ENCODE measurements at regions not wholly inside any gene's neighbourhood (a gene's known extent, or its start where the extent isn't known, plus 50 kb on each side); places are given as distances from the start of the nearest gene placed in this dataset.

DNA sequence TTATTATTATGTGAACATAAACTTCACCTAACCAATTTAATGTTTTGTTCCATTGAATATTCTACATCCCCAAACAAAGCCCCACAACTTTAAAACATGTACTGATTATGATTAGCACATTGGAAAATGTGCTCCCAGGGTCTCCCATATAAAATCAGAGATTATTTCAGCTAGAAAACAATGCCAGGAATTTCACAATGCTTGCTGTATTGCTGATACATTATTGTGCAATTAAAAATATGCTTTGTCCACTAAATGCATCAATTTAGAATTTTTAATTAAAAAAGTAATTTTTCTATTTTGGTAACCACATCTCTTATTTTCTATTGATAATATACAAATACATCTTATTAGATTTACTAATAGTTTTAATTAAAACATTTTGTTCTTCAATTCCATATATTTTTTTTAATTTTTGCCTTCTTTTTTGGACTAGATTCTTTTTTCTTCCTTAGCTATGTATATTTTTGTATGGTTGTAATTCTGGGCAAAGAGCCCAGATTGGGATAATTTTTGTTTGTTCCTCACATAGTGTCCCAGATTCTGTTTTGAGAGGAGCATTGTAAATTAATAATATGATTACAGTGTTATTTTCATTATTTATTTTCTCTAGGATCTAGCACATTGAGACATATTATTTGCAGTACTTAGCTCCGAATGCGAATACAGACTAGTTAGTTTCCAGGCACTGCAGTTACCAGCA is 241.5 kb upstream of the CDH18 start:
- Histone ChIP-seq H3K4me1 (ENCODE audit: insufficient read depth, low read length, poor library complexity, severe bottlenecking) (no peaks in the 10 kb centered on the region), H4K20me1 (ENCODE audit: insufficient read depth, low read length) (no peaks in the 10 kb centered on the region), H3K27ac (ENCODE audit: low read depth, low read length, poor library complexity, severe bottlenecking) (no peak overlapping the region), H3K79me2 (ENCODE audit: insufficient read depth, low read depth, low read length) (no peaks in the 10 kb centered on the region), H3K9me2 (ENCODE audit: insufficient read depth, low read length) (no peaks in the 10 kb centered on the region), H3K9me3 (ENCODE audit: low read length) (no peaks in the 10 kb centered on the region), H3K4me3 (ENCODE audit: low read depth, low read length, poor library complexity, severe bottlenecking) (no peak overlapping the region), H3K36me3 (ENCODE audit: insufficient read depth, low read length) (no peaks in the 10 kb centered on the region), H2AFZ (ENCODE audit: low read length) (no peak overlapping the region), H3K4me2 (ENCODE audit: low read length) (no peak overlapping the region)
- ChIA-PET POLR2A (interaction anchor here (0.6 kb wide), 1 partner anchor 60 kb away, joined by 3 read pairs; no protein-coding TSS in a partner anchor), CTCF (ENCODE audit: unreplicated experiment) (no interaction called here)
- TF ChIP-seq, protein P1, sequence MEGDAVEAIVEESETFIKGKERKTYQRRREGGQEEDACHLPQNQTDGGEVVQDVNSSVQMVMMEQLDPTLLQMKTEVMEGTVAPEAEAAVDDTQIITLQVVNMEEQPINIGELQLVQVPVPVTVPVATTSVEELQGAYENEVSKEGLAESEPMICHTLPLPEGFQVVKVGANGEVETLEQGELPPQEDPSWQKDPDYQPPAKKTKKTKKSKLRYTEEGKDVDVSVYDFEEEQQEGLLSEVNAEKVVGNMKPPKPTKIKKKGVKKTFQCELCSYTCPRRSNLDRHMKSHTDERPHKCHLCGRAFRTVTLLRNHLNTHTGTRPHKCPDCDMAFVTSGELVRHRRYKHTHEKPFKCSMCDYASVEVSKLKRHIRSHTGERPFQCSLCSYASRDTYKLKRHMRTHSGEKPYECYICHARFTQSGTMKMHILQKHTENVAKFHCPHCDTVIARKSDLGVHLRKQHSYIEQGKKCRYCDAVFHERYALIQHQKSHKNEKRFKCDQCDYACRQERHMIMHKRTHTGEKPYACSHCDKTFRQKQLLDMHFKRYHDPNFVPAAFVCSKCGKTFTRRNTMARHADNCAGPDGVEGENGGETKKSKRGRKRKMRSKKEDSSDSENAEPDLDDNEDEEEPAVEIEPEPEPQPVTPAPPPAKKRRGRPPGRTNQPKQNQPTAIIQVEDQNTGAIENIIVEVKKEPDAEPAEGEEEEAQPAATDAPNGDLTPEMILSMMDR (conservative IDR thresholded peaks at IDR 0.05; ENCODE audit: low read length) = no peak
- no peak for TF ChIP-seq EZH2phosphoT487 (IDR thresholded peaks at IDR 0.05; ENCODE audit: borderline replicate concordance, low read depth, low read length)
- no TSS peak for BruUV-seq (replicated peaks)
- intact Hi-C loops (cut with micrococcal nuclease; ENCODE audit: unreplicated experiment) = no loop called here
- no peak for DNase-seq (ENCODE audit: low spot score)

DNA sequence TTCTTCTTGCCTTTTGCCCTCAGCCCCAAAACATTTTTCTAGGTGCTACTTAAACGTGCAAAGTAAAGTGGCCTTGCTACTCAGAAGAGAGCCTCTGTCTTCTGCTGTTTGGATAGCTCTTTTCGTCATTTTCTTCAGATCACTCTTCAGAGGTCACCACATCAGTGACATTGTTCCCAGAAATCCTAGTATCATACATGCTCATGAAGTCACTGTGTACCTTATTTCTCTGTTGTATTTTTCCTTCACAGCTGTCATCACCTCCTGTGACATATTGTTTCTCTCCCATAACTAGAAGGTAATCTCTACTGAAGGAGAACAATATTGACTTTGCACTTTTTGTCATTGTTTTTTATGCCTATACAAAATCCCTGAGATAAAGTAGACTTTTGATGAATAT is 237.0 kb upstream of the CDH18 start:
- Histone ChIP-seq H3K4me1 (ENCODE audit: insufficient read depth, low read length, poor library complexity, severe bottlenecking) (no peaks in the 10 kb centered on the region), H3K9me3 (ENCODE audit: low read length) (no peaks in the 10 kb centered on the region), H3K36me3 (ENCODE audit: insufficient read depth, low read length) (no peaks in the 10 kb centered on the region), H3K79me2 (ENCODE audit: insufficient read depth, low read depth, low read length) (no peaks in the 10 kb centered on the region), H4K20me1 (ENCODE audit: insufficient read depth, low read length) (no peaks in the 10 kb centered on the region), H3K4me3 (ENCODE audit: low read depth, low read length, poor library complexity, severe bottlenecking) (no peak overlapping the region), H3K9me2 (ENCODE audit: insufficient read depth, low read length) (no peaks in the 10 kb centered on the region), H3K4me2 (ENCODE audit: low read length) (no peak overlapping the region), H2AFZ (ENCODE audit: low read length) (no peak overlapping the region), H3K27ac (ENCODE audit: low read depth, low read length, poor library complexity, severe bottlenecking) (no peak overlapping the region)
- ChIA-PET POLR2A (no interaction called here), CTCF (ENCODE audit: unreplicated experiment) (no interaction called here)
- DNase-seq (ENCODE audit: low spot score) = no peak
- TF ChIP-seq, protein P1 (conservative IDR thresholded peaks at IDR 0.05; ENCODE audit: low read length) = no peak
- no peak for TF ChIP-seq EZH2phosphoT487 (IDR thresholded peaks at IDR 0.05; ENCODE audit: borderline replicate concordance, low read depth, low read length)
- no TSS peak for BruUV-seq (replicated peaks)
- intact Hi-C loops (cut with micrococcal nuclease; ENCODE audit: unreplicated experiment) = no loop called here

DNA sequence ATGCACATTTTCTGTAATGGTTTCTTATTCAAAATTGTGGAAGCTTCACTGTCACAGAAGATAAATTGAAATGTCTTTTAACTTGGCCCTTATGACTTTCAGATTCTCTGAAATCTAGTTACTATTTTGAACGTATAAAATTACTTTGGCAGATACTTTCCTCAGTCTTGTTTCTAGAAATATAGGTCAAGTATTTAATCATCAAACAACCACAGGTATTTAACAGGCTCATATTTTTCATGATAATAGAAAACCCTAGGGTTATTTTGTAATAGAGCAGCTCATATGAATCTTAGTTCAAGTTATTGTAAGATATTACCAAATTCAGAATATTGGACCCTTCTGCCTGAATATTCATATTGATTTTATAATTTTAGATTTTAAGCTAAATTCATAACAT is 236.0 kb upstream of the CDH18 start:
- Histone ChIP-seq H3K9me3 (ENCODE audit: low read length) (no peaks in the 10 kb centered on the region), H3K36me3 (ENCODE audit: insufficient read depth, low read length) (no peaks in the 10 kb centered on the region), H4K20me1 (ENCODE audit: insufficient read depth, low read length) (no peaks in the 10 kb centered on the region), H3K27ac (ENCODE audit: low read depth, low read length, poor library complexity, severe bottlenecking) (no peak overlapping the region), H3K4me1 (ENCODE audit: insufficient read depth, low read length, poor library complexity, severe bottlenecking) (no peaks in the 10 kb centered on the region), H2AFZ (ENCODE audit: low read length) (no peak overlapping the region), H3K9me2 (ENCODE audit: insufficient read depth, low read length) (no peaks in the 10 kb centered on the region), H3K4me2 (ENCODE audit: low read length) (no peak overlapping the region), H3K4me3 (ENCODE audit: low read depth, low read length, poor library complexity, severe bottlenecking) (no peak overlapping the region), H3K79me2 (ENCODE audit: insufficient read depth, low read depth, low read length) (no peaks in the 10 kb centered on the region)
- CTCF ChIA-PET (ENCODE audit: unreplicated experiment) = no interaction called here
- BruUV-seq (replicated peaks) = no TSS peak
- intact Hi-C loops (cut with micrococcal nuclease; ENCODE audit: unreplicated experiment) = no loop called here
- POLR2A ChIA-PET = interaction anchor here (0.6 kb wide), 2 partner anchors 95 to 897 kb away, joined by 3 to 4 read pairs; no protein-coding TSS in a partner anchor
- DNase-seq (ENCODE audit: low spot score) = no peak
- no peak for TF ChIP-seq EZH2phosphoT487 (IDR thresholded peaks at IDR 0.05; ENCODE audit: borderline replicate concordance, low read depth, low read length)
- TF ChIP-seq, protein P1 (conservative IDR thresholded peaks at IDR 0.05; ENCODE audit: low read length) = no peak

All from OCI-LY7 (cell line).